ENCODE measurements at regions not wholly inside any gene's neighbourhood (a gene's known extent, or its start where the extent isn't known, plus 50 kb on each side); places are given as distances from the start of the nearest gene placed in this dataset.

- in situ Hi-C loops (cut with MboI; ENCODE audit: low sequenced_read_pairs): loop anchor here (25.0 kb wide), 2 partner anchors 501 to 676 kb away; no protein-coding TSS in a partner anchor
These were observed 73.7 kb downstream of the SERPINA3 start for GRCh38 chr14:94685681-94686485.

- in situ Hi-C loops (cut with MboI; ENCODE audit: low sequenced_read_pairs): loop anchor here (25.0 kb wide), 2 partner anchors 502 to 677 kb away; no protein-coding TSS in a partner anchor
These were observed 73.0 kb downstream of the SERPINA3 start for GRCh38 chr14:94685166-94685581.

- in situ Hi-C loops (cut with MboI; ENCODE audit: low sequenced_read_pairs): loop anchor here (25.0 kb wide), 2 partner anchors 505 to 680 kb away; no protein-coding TSS in a partner anchor
These were observed 70.5 kb downstream of the SERPINA3 start for GRCh38 chr14:94682736-94683135.

- in situ Hi-C loops (cut with MboI; ENCODE audit: low sequenced_read_pairs): loop anchor here (25.0 kb wide), 2 partner anchors 505 to 680 kb away; no protein-coding TSS in a partner anchor
These were observed 69.9 kb downstream of the SERPINA3 start for GRCh38 chr14:94682061-94682516.

- in situ Hi-C loops (cut with MboI; ENCODE audit: low sequenced_read_pairs): loop anchor here (25.0 kb wide), 2 partner anchors 506 to 681 kb away; no protein-coding TSS in a partner anchor
These were observed 69.3 kb downstream of the SERPINA3 start for GRCh38 chr14:94681300-94682060.

- in situ Hi-C loops (cut with MboI; ENCODE audit: low sequenced_read_pairs): loop anchor here (25.0 kb wide), 2 partner anchors 506 to 681 kb away; no protein-coding TSS in a partner anchor
These were observed 68.7 kb downstream of the SERPINA3 start for GRCh38 chr14:94680862-94681288.

- in situ Hi-C loops (cut with MboI; ENCODE audit: low sequenced_read_pairs): loop anchor here (25.0 kb wide), 2 partner anchors 507 to 682 kb away; no protein-coding TSS in a partner anchor
These were observed 68.0 kb downstream of the SERPINA3 start for GRCh38 chr14:94679937-94680861.

GRCh38 chr14:94679106-94679810 lies 67.1 kb downstream of the SERPINA3 start:
- in situ Hi-C loops (cut with MboI; ENCODE audit: low sequenced_read_pairs): loop anchor here (25.0 kb wide), 2 partner anchors 508 to 683 kb away; no protein-coding TSS in a partner anchor

GRCh38 chr14:94677747-94678146 lies 65.6 kb downstream of the SERPINA3 start:
- in situ Hi-C loops (cut with MboI; ENCODE audit: low sequenced_read_pairs): loop anchor here (25.0 kb wide), 2 partner anchors 510 to 685 kb away; no protein-coding TSS in a partner anchor

GRCh38 chr14:94677213-94677612 lies 65.0 kb downstream of the SERPINA3 start:
- in situ Hi-C loops (cut with MboI; ENCODE audit: low sequenced_read_pairs): loop anchor here (25.0 kb wide), 2 partner anchors 510 to 685 kb away; no protein-coding TSS in a partner anchor

GRCh38 chr14:94676495-94677185 lies 64.4 kb downstream of the SERPINA3 start:
- in situ Hi-C loops (cut with MboI; ENCODE audit: low sequenced_read_pairs): loop anchor here (25.0 kb wide), 2 partner anchors 511 to 686 kb away; no protein-coding TSS in a partner anchor

- in situ Hi-C loops (cut with MboI; ENCODE audit: low sequenced_read_pairs): loop anchor here (25.0 kb wide), 2 partner anchors 512 to 687 kb away; no protein-coding TSS in a partner anchor
These were observed 62.8 kb downstream of the SERPINA3 start for GRCh38 chr14:94675036-94675435.

- in situ Hi-C loops (cut with MboI; ENCODE audit: low sequenced_read_pairs): no loop called here
These were observed 61.6 kb downstream of the SERPINA3 start for GRCh38 chr14:94673781-94674231.
